WTC11 (cell line): ENCODE measurements at regions not wholly inside any gene's neighbourhood (a gene's known extent, or its start where the extent isn't known, plus 50 kb on each side); places are given as distances from the start of the nearest gene placed in this dataset.

Experiments used
- ATAC-seq: fragments of 200-7000 bp; cut with Tn5 transposase; 2 replicates; pipeline ENCODE4 v1.10.0; 2021; ENCODE audit warnings: mild to moderate bottlenecking, moderate library complexity
- CTCF ChIA-PET: fragments of 300-600 bp; sonication (Branson Sonifier 250); formaldehyde crosslinking; loops from one replicate; lab custom pipeline; 2021; ENCODE audit warnings: antibody characterized with exemption; lab: Charles Lee
- POLR2A ChIA-PET: fragments of 350-600 bp; sonication (Branson Sonifier 250); formaldehyde crosslinking; loops from one replicate; lab custom pipeline; 2021; ENCODE audit warnings: antibody characterized with exemption; lab: Charles Lee
- DNase-seq: peaks from one replicate; pipeline ENCODE4 v3.0.0; 2021; ENCODE audit warnings: low spot score
- H3K27ac Mint-ChIP-seq: 2 replicates; pipeline ENCODE4 v1.8.0; 2021; ENCODE audit warnings: mixed read lengths
- H3K27me3 Mint-ChIP-seq: 2 replicates; pipeline ENCODE4 v1.8.0; 2021; ENCODE audit warnings: low read depth, mild to moderate bottlenecking, moderate library complexity, mixed read lengths
- H3K36me3 Mint-ChIP-seq: 2 replicates; pipeline ENCODE4 v1.8.0; 2021; ENCODE audit warnings: mixed read lengths
- H3K4me1 Mint-ChIP-seq: 2 replicates; pipeline ENCODE4 v1.8.0; 2022; ENCODE audit warnings: mixed read lengths
- H3K4me3 Mint-ChIP-seq: 2 replicates; pipeline ENCODE4 v1.8.0; 2021; ENCODE audit warnings: mild to moderate bottlenecking, moderate library complexity, mixed read lengths
- H3K9me3 Mint-ChIP-seq: 2 replicates; pipeline ENCODE4 v1.8.0; 2021; ENCODE audit warnings: mixed read lengths
- ELF4 ChIP-seq: sonication (generic); formaldehyde crosslinking; IDR thresholded peaks from 2 replicates; pipeline ENCODE4 v1.8.1; 2022; ENCODE audit warnings: low read depth, mild to moderate bottlenecking, moderate library complexity, missing genetic modification reagents
- FOXP1 ChIP-seq: sonication (generic); formaldehyde crosslinking; IDR thresholded peaks from 2 replicates; pipeline ENCODE4 v1.8.0; 2022; ENCODE audit warnings: missing genetic modification reagents, mild to moderate bottlenecking, moderate library complexity, borderline replicate concordance
- JAZF1 ChIP-seq: fragments of 250-450 bp; sonication (Bioruptor Pico); IDR thresholded peaks from 2 replicates; pipeline ENCODE4 v1.9.0; 2021; ENCODE audit warnings: moderate library complexity, mild to moderate bottlenecking, inconsistent platforms
- NFE2L1 ChIP-seq: sonication (generic); formaldehyde crosslinking; IDR thresholded peaks from 2 replicates; pipeline ENCODE4 v1.8.1; 2023; ENCODE audit warnings: missing genetic modification reagents
- NFYB ChIP-seq: sonication (generic); formaldehyde crosslinking; conservative IDR thresholded peaks from 2 replicates; pipeline ENCODE4 v1.8.0; 2022; ENCODE audit warnings: low read depth, missing genetic modification reagents
- OVOL2 ChIP-seq: fragments of 250-450 bp; sonication (Bioruptor Pico); IDR thresholded peaks from 2 replicates; pipeline ENCODE4 v1.9.0; 2021; ENCODE audit warnings: mild to moderate bottlenecking, borderline replicate concordance
- ZNF138 ChIP-seq: sonication (generic); formaldehyde crosslinking; conservative IDR thresholded peaks from 2 replicates; pipeline ENCODE4 v1.8.1; 2022; ENCODE audit warnings: mild to moderate bottlenecking, moderate library complexity, missing genetic modification reagents
- ZNF263 ChIP-seq: sonication (generic); formaldehyde crosslinking; IDR thresholded peaks from 2 replicates; pipeline ENCODE4 v1.8.1; 2022; ENCODE audit warnings: low read depth, mild to moderate bottlenecking, moderate library complexity, missing genetic modification reagents
- TF ChIP-seq, protein P1 (sequence below): sonication (generic); formaldehyde crosslinking; IDR thresholded peaks from 2 replicates; pipeline ENCODE4 v1.8.1; 2023; ENCODE audit warnings: mild to moderate bottlenecking, missing genetic modification reagents
- TF ChIP-seq, protein P2 (sequence below): sonication (generic); formaldehyde crosslinking; IDR thresholded peaks from 2 replicates; pipeline ENCODE4 v1.8.0; 2023; ENCODE audit warnings: mild to moderate bottlenecking, missing genetic modification reagents
- TF ChIP-seq, protein P3 (sequence below): fragments of 250-450 bp; sonication (Bioruptor Pico); conservative IDR thresholded peaks from 2 replicates; pipeline ENCODE4 v1.9.0; 2021; ENCODE audit warnings: mild to moderate bottlenecking
- TF ChIP-seq, protein P4 (sequence below): sonication (generic); formaldehyde crosslinking; IDR thresholded peaks from 2 replicates; pipeline ENCODE4 v1.8.0; 2022; ENCODE audit warnings: mild to moderate bottlenecking, missing genetic modification reagents
- TF ChIP-seq, protein P5 (sequence below): sonication (generic); formaldehyde crosslinking; IDR thresholded peaks from 2 replicates; pipeline ENCODE4 v1.8.1; 2022; ENCODE audit warnings: mild to moderate bottlenecking, missing genetic modification reagents, moderate library complexity, borderline replicate concordance
- TF ChIP-seq, protein P6 (sequence below): fragments of 200-600 bp; IDR thresholded peaks from 2 replicates; pipeline ENCODE4 v1.8.0; 2022; ENCODE audit warnings: antibody characterized with exemption
- TF ChIP-seq, protein P7 (sequence below): sonication (generic); formaldehyde crosslinking; IDR thresholded peaks from 2 replicates; pipeline ENCODE4 v1.8.1; 2022; ENCODE audit warnings: low read depth, missing genetic modification reagents, borderline replicate concordance
- TF ChIP-seq, protein P8 (sequence below): fragments of 250-450 bp; sonication (Bioruptor Pico); IDR thresholded peaks from 2 replicates; pipeline ENCODE4 v1.9.0; 2021; ENCODE audit warnings: mild to moderate bottlenecking
- TF ChIP-seq, protein P9 (sequence below): sonication (generic); formaldehyde crosslinking; IDR thresholded peaks from 2 replicates; pipeline ENCODE4 v1.8.0; 2022; ENCODE audit warnings: mild to moderate bottlenecking, missing genetic modification reagents
- TF ChIP-seq, protein P10 (sequence below): sonication (generic); formaldehyde crosslinking; conservative IDR thresholded peaks from 2 replicates; pipeline ENCODE4 v1.8.1; 2023; ENCODE audit warnings: mild to moderate bottlenecking, low read depth, missing genetic modification reagents, moderate library complexity

DNA sequence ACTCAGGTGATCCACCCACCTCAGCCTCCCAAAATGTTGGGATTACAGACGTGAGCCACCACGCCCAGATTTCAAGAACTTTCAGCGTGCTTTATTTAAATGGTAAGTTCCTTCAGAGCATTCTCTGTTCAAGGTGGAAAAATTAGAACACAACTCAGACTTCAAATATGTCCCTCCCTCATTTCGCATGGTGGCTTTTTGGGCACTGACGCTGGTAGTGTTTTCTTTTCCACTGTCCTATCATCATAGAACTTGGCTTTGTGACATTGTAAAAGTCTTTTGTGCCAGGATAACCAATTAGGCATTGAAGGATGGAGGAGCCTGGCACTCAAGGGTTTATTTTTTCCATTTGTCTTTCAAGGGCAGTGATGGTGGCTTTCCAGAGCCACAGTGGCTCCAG is 190.8 kb downstream of the NUAK1 start:
- no peak for TF ChIP-seq ELF4 (CRISPR knock-in tag)
- TF ChIP-seq NFE2L1 (CRISPR knock-in tag): no peak
- TF ChIP-seq, all 79 proteins: peak for 0
- Mint-ChIP-seq H3K4me1 (no peaks in the 10 kb centered on the region), H3K4me3 (no peak overlapping the region), H3K27me3 (no peaks in the 10 kb centered on the region), H3K36me3 (no peaks in the 10 kb centered on the region), H3K27ac (no peak overlapping the region), H3K9me3 (peaks cover 29% of the 10 kb centered on the region)
- no peak for ATAC-seq
- ChIA-PET CTCF (no interaction called here), POLR2A (no interaction called here)
- DNase-seq: no peak

DNA sequence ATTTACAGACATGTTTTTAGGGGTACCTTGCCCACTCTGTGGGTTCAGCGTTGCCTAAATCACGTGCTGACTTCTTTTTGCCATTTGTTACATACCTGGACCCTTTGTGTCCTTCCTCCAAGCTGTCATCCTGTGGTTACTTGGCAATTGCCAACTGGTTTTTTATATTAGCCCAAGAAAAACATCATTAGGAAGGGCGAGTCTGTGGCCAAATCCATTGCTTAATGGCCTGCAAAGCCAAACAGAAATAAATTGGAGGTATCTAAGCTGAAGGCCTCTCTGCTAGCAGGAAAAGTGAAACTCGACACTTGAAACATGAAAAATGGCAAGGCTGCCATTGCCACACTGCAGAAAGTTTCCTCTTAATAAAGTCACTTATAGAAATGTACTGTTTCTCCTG is 190.4 kb downstream of the NUAK1 start:
- no peaks in the 10 kb centered on the region for H3K36me3 Mint-ChIP-seq
- no peaks in the 10 kb centered on the region for H3K4me1 Mint-ChIP-seq
- CTCF ChIA-PET: no interaction called here
- ATAC-seq: no peak
- POLR2A ChIA-PET: no interaction called here
- no peak overlapping the region for H3K27ac Mint-ChIP-seq
- H3K27me3 Mint-ChIP-seq: no peaks in the 10 kb centered on the region
- H3K4me3 Mint-ChIP-seq: no peak overlapping the region
- H3K9me3 Mint-ChIP-seq: peaks cover 25% of the 10 kb centered on the region
- DNase-seq: no peak
- TF ChIP-seq, protein P1, sequence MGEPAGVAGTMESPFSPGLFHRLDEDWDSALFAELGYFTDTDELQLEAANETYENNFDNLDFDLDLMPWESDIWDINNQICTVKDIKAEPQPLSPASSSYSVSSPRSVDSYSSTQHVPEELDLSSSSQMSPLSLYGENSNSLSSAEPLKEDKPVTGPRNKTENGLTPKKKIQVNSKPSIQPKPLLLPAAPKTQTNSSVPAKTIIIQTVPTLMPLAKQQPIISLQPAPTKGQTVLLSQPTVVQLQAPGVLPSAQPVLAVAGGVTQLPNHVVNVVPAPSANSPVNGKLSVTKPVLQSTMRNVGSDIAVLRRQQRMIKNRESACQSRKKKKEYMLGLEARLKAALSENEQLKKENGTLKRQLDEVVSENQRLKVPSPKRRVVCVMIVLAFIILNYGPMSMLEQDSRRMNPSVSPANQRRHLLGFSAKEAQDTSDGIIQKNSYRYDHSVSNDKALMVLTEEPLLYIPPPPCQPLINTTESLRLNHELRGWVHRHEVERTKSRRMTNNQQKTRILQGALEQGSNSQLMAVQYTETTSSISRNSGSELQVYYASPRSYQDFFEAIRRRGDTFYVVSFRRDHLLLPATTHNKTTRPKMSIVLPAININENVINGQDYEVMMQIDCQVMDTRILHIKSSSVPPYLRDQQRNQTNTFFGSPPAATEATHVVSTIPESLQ (CRISPR knock-in tag): no peak
- TF ChIP-seq, protein P2, sequence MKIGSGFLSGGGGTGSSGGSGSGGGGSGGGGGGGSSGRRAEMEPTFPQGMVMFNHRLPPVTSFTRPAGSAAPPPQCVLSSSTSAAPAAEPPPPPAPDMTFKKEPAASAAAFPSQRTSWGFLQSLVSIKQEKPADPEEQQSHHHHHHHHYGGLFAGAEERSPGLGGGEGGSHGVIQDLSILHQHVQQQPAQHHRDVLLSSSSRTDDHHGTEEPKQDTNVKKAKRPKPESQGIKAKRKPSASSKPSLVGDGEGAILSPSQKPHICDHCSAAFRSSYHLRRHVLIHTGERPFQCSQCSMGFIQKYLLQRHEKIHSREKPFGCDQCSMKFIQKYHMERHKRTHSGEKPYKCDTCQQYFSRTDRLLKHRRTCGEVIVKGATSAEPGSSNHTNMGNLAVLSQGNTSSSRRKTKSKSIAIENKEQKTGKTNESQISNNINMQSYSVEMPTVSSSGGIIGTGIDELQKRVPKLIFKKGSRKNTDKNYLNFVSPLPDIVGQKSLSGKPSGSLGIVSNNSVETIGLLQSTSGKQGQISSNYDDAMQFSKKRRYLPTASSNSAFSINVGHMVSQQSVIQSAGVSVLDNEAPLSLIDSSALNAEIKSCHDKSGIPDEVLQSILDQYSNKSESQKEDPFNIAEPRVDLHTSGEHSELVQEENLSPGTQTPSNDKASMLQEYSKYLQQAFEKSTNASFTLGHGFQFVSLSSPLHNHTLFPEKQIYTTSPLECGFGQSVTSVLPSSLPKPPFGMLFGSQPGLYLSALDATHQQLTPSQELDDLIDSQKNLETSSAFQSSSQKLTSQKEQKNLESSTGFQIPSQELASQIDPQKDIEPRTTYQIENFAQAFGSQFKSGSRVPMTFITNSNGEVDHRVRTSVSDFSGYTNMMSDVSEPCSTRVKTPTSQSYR (CRISPR knock-in tag): no peak
- TF ChIP-seq JAZF1 (CRISPR knock-in tag) (no peak), ZNF263 (no peak), ZNF138 (CRISPR knock-in tag) (no peak), FOXP1 (no peak), OVOL2 (CRISPR knock-in tag) (no peak), NFYB (no peak)
- TF ChIP-seq, protein P3, sequence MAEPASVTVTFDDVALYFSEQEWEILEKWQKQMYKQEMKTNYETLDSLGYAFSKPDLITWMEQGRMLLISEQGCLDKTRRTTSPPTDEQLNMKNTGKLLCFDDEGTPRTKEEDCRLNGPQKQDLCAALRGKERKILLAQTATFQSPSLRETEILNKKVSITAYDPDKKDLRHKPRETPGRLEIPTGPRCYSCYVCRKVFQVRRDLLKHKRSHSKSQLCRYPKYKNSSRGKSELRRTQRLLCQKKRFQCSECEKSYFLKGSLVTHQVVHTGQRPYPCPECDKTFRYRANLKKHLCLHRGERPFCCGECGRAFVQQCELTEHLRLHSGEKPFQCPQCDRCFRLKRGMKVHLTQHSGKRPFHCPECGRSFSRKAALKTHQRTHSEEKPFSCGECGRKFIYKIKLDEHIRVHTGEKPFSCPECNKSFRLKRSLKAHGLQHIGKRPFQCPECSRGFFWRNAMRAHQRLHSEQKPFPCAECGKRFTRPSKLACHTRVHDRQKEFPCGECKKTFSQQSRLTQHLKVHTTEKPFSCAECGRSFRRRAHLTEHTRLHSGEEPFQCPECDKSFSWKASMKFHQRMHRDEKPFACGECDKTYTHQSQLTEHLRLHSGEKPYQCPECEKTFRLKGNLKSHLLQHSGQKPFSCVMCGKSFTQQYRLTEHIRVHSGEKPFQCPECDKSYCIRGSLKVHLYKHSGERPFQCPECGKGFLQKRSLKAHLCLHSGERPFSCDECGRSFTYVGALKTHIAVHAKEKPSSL (CRISPR knock-in tag): no peak
- TF ChIP-seq, protein P4, sequence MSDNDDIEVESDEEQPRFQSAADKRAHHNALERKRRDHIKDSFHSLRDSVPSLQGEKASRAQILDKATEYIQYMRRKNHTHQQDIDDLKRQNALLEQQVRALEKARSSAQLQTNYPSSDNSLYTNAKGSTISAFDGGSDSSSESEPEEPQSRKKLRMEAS (CRISPR knock-in tag): no peak
- TF ChIP-seq, protein P5, sequence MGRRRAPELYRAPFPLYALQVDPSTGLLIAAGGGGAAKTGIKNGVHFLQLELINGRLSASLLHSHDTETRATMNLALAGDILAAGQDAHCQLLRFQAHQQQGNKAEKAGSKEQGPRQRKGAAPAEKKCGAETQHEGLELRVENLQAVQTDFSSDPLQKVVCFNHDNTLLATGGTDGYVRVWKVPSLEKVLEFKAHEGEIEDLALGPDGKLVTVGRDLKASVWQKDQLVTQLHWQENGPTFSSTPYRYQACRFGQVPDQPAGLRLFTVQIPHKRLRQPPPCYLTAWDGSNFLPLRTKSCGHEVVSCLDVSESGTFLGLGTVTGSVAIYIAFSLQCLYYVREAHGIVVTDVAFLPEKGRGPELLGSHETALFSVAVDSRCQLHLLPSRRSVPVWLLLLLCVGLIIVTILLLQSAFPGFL (CRISPR knock-in tag): no peak
- TF ChIP-seq, protein P6, sequence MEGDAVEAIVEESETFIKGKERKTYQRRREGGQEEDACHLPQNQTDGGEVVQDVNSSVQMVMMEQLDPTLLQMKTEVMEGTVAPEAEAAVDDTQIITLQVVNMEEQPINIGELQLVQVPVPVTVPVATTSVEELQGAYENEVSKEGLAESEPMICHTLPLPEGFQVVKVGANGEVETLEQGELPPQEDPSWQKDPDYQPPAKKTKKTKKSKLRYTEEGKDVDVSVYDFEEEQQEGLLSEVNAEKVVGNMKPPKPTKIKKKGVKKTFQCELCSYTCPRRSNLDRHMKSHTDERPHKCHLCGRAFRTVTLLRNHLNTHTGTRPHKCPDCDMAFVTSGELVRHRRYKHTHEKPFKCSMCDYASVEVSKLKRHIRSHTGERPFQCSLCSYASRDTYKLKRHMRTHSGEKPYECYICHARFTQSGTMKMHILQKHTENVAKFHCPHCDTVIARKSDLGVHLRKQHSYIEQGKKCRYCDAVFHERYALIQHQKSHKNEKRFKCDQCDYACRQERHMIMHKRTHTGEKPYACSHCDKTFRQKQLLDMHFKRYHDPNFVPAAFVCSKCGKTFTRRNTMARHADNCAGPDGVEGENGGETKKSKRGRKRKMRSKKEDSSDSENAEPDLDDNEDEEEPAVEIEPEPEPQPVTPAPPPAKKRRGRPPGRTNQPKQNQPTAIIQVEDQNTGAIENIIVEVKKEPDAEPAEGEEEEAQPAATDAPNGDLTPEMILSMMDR: no peak
- TF ChIP-seq, protein P7, sequence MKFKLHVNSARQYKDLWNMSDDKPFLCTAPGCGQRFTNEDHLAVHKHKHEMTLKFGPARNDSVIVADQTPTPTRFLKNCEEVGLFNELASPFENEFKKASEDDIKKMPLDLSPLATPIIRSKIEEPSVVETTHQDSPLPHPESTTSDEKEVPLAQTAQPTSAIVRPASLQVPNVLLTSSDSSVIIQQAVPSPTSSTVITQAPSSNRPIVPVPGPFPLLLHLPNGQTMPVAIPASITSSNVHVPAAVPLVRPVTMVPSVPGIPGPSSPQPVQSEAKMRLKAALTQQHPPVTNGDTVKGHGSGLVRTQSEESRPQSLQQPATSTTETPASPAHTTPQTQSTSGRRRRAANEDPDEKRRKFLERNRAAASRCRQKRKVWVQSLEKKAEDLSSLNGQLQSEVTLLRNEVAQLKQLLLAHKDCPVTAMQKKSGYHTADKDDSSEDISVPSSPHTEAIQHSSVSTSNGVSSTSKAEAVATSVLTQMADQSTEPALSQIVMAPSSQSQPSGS (CRISPR knock-in tag): no peak
- TF ChIP-seq, protein P8, sequence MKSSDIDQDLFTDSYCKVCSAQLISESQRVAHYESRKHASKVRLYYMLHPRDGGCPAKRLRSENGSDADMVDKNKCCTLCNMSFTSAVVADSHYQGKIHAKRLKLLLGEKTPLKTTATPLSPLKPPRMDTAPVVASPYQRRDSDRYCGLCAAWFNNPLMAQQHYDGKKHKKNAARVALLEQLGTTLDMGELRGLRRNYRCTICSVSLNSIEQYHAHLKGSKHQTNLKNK (CRISPR knock-in tag): no peak
- TF ChIP-seq, protein P9, sequence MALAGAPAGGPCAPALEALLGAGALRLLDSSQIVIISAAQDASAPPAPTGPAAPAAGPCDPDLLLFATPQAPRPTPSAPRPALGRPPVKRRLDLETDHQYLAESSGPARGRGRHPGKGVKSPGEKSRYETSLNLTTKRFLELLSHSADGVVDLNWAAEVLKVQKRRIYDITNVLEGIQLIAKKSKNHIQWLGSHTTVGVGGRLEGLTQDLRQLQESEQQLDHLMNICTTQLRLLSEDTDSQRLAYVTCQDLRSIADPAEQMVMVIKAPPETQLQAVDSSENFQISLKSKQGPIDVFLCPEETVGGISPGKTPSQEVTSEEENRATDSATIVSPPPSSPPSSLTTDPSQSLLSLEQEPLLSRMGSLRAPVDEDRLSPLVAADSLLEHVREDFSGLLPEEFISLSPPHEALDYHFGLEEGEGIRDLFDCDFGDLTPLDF: no peak
- TF ChIP-seq, protein P10, sequence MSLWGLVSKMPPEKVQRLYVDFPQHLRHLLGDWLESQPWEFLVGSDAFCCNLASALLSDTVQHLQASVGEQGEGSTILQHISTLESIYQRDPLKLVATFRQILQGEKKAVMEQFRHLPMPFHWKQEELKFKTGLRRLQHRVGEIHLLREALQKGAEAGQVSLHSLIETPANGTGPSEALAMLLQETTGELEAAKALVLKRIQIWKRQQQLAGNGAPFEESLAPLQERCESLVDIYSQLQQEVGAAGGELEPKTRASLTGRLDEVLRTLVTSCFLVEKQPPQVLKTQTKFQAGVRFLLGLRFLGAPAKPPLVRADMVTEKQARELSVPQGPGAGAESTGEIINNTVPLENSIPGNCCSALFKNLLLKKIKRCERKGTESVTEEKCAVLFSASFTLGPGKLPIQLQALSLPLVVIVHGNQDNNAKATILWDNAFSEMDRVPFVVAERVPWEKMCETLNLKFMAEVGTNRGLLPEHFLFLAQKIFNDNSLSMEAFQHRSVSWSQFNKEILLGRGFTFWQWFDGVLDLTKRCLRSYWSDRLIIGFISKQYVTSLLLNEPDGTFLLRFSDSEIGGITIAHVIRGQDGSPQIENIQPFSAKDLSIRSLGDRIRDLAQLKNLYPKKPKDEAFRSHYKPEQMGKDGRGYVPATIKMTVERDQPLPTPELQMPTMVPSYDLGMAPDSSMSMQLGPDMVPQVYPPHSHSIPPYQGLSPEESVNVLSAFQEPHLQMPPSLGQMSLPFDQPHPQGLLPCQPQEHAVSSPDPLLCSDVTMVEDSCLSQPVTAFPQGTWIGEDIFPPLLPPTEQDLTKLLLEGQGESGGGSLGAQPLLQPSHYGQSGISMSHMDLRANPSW: no peak
